Gastrocnemius medialis (tissue), 4 donors: ENCODE measurements at regions not wholly inside any gene's neighbourhood (a gene's known extent, or its start where the extent isn't known, plus 50 kb on each side); places are given as distances from the start of the nearest gene placed in this dataset.

ENCODE experiments used
- ATAC-seq, 2 donors: fragments of 150-250 bp; one replicate each; pipeline ENCODE4 v1.9.1; 2016
- DNase-seq, 2 donors: peaks; one replicate each; pipeline ENCODE4 v3.0.0-alpha.2; 2019
- H3K27ac ChIP-seq, 4 donors: fragments of 200-600 bp; sonication (generic); 1 replicate in 1 of 4; 2 replicates in 3 of 4; pipeline ENCODE4 v1.5.1; 2016 to 2018; ENCODE audit warnings: mild to moderate bottlenecking in 2 of 4, moderate library complexity in 1 of 4
- H3K27me3 ChIP-seq, 3 donors: fragments of 200-600 bp; sonication (generic) in 2 of 3; 1 replicate in 1 of 3; 2 replicates in 2 of 3; pipeline versions ENCODE4 v1.5.1 to v1.6.0; 2016 to 2019; ENCODE audit warnings: mild to moderate bottlenecking in 1 of 3, moderate library complexity in 1 of 3
- H3K36me3 ChIP-seq, 2 donors: fragments of 200-600 bp; sonication (generic) in 1 of 2; one replicate each; pipeline ENCODE4 v1.5.1; 2017 to 2018
- H3K4me1 ChIP-seq, 2 donors: fragments of 200-600 bp; sonication (generic) in 1 of 2; one replicate each; pipeline ENCODE4 v1.5.1; 2016 to 2017; ENCODE audit warnings: mild to moderate bottlenecking in 2 of 2
- H3K4me3 ChIP-seq, 4 donors: fragments of 200-600 bp; sonication (generic) in 3 of 4; 1 replicate in 1 of 4; 2 replicates in 3 of 4; pipeline ENCODE4 v1.5.1; 2016 to 2019; ENCODE audit warnings: mild to moderate bottlenecking in 2 of 4
- H3K9me3 ChIP-seq, 3 donors: fragments of 200-600 bp; sonication (generic) in 2 of 3; 1 replicate in 1 of 3; 2 replicates in 2 of 3; pipeline ENCODE4 v1.5.1; 2016 to 2019
- POLR2A ChIP-seq, 2 donors: fragments of 450-650 bp; IDR thresholded peaks; one replicate each; pipeline ENCODE4 v1.6.1; 2017; ENCODE audit warnings: antibody characterized with exemption in 2 of 2, mild to moderate bottlenecking in 2 of 2, moderate library complexity in 2 of 2
- in situ Hi-C, 4 donors: fragments of 200-750 bp; cut with MboI; loops; one replicate each; pipeline versions ENCODE4 v1.15.0 to v1.8.0; 2017; ENCODE audit warnings: low sequenced_read_pairs in 4 of 4
- intact Hi-C: fragments of 100-400 bp; cut with DNase I; formaldehyde crosslinking; loops from one replicate; pipeline ENCODE4 v1.15.1; 2023; ENCODE audit warnings: low total_unique reads
- TF ChIP-seq, protein P1 (sequence below), 5 experiments: fragments of 450-650 bp in 3 of 5; fragments of 200-600 bp in 2 of 5; sonication (generic) in 2 of 5; IDR thresholded peaks in 4 of 5; conservative IDR thresholded peaks in 1 of 5; 1 replicate in 4 of 5; 2 replicates in 1 of 5; pipeline ENCODE4 v1.5.1; 2016 to 2019; ENCODE audit warnings: antibody characterized with exemption in 5 of 5, mild to moderate bottlenecking in 3 of 5, moderate library complexity in 3 of 5

DNA sequence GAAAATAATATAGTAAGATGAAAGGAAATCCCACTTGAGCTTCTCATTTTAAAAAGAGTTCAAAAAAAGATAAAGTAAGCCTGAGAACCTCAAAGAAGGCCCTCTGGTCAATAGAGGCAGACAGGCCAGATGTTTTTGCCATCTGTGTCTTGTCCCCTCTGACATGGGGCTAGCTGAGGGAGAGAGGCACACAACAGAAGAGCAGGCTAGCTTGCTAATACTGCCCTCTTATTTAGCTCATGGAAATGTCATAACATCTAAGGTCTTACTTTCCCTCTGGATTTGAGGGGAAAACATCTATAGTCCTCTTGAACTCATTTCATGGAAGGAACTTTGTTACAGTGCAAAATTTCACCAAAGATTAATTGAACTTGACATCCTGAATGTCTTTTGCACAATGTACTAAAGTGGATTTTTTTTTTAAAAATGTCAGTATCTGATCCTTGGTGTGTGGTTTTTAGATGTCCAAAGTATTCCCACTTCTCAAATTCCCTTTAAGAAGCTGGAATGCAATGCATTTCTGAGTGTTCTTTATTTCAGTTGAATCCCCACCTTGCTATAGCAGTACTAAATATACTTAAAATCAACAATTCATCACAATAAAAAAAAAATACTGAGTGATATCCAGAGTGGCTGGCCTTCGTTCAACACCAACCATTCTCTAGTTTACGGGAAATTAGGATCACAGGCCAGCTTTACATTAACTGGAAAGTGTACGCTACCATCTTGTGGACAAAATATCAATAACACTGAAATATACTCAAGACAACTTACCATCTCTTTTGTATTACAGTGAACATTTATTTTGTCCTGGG is 176.7 kb downstream of the PAH start:
- Histone ChIP-seq H3K36me3 (no peaks in the 10 kb centered on the region), H3K27ac (no peak overlapping the region), H3K4me1 (no peaks in the 10 kb centered on the region), H3K9me3 (no peaks in the 10 kb centered on the region), H3K27me3 (no peaks in the 10 kb centered on the region), H3K4me3 (no peak overlapping the region)
- DNase-seq: no peak
- in situ Hi-C loops: no loop called here
- no peak for TF ChIP-seq POLR2A (IDR thresholded peaks at IDR 0.05)
- TF ChIP-seq, protein P1, sequence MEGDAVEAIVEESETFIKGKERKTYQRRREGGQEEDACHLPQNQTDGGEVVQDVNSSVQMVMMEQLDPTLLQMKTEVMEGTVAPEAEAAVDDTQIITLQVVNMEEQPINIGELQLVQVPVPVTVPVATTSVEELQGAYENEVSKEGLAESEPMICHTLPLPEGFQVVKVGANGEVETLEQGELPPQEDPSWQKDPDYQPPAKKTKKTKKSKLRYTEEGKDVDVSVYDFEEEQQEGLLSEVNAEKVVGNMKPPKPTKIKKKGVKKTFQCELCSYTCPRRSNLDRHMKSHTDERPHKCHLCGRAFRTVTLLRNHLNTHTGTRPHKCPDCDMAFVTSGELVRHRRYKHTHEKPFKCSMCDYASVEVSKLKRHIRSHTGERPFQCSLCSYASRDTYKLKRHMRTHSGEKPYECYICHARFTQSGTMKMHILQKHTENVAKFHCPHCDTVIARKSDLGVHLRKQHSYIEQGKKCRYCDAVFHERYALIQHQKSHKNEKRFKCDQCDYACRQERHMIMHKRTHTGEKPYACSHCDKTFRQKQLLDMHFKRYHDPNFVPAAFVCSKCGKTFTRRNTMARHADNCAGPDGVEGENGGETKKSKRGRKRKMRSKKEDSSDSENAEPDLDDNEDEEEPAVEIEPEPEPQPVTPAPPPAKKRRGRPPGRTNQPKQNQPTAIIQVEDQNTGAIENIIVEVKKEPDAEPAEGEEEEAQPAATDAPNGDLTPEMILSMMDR (IDR thresholded peaks at IDR 0.05 in 4 of 5, conservative IDR thresholded peaks at IDR 0.05 in 1 of 5): no peak
- ATAC-seq: no peak
- intact Hi-C loops: no loop called here

DNA sequence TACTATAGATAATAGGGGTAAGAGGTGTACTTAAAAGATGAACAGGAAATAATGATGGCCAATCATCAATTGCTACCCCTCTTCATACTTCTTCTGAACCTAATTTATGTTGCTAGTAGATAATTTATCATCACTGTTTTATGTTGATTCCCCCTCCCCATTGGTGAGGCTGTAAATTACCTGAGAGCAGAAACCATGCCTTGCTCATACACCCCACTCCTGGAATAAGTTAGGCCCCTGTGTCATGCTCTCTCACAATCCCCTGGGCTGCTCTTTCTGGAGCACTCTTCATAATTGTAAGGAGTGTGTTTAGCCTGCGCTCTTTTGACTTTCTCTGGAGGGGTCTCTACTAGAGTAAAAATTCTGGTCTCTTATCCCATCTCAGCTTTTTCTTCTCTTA is 180.7 kb downstream of the PAH start:
- TF ChIP-seq, protein P1 (IDR thresholded peaks at IDR 0.05 in 4 of 5, conservative IDR thresholded peaks at IDR 0.05 in 1 of 5): no peak
- no peak for TF ChIP-seq POLR2A (IDR thresholded peaks at IDR 0.05)
- no peak for ATAC-seq
- H3K4me3 ChIP-seq: no peak overlapping the region
- no peaks in the 10 kb centered on the region for H3K9me3 ChIP-seq
- H3K36me3 ChIP-seq: no peaks in the 10 kb centered on the region
- H3K27ac ChIP-seq: no peak overlapping the region
- no peak for DNase-seq
- no peaks in the 10 kb centered on the region for H3K4me1 ChIP-seq
- in situ Hi-C loops: no loop called here
- H3K27me3 ChIP-seq: no peaks in the 10 kb centered on the region
- intact Hi-C loops: no loop called here

DNA sequence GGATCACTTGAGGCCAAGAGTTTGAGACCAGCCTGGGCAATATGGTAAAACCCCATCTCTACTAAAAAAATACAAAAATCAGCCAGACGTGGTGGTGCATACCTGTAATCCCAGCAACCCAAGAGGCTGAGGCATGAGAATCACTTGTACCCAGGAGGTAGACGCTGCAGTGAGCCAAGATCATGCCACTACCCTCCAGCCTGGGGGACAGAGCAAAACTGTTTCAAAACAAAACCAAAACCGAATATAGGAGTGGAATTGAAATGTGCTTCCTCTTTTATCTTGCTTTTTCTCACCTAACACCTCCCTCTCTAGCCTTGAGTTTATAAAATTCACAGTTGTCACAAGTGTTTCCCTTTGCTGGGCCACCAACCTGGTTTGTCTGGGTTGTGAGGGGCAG is 181.9 kb downstream of the PAH start:
- Histone ChIP-seq H3K27ac (no peak overlapping the region), H3K4me1 (no peaks in the 10 kb centered on the region), H3K27me3 (no peaks in the 10 kb centered on the region), H3K9me3 (no peaks in the 10 kb centered on the region), H3K36me3 (no peaks in the 10 kb centered on the region), H3K4me3 (no peak overlapping the region)
- intact Hi-C loops: no loop called here
- ATAC-seq: no peak
- TF ChIP-seq, protein P1 (IDR thresholded peaks at IDR 0.05 in 4 of 5, conservative IDR thresholded peaks at IDR 0.05 in 1 of 5): no peak
- no peak for TF ChIP-seq POLR2A (IDR thresholded peaks at IDR 0.05)
- in situ Hi-C loops: no loop called here
- no peak for DNase-seq

DNA sequence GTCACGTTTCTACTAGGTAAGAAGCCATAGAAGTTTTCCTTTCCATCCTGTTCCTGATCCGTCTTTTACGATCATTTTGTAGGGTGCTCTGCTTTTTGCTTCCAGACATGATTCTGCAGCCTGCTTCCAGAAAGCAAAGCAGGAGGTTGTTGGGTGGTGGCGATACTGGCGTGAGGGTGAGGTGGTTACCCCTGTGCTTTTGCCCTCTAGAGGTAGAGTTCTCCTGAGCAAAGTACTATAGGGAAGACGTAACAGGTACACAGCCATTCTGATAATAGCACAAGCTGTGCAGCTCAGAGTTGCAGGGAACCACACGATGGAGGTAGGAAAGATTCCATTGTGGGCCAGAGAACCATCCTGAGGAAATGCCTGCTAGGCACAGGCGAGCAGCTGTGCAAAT is 186.0 kb downstream of the PAH start:
- no peak for ATAC-seq

More for the DNA sequence above, 186.0 kb downstream of the PAH start:
- Histone ChIP-seq H3K36me3 (no peaks in the 10 kb centered on the region), H3K27ac (no peak overlapping the region), H3K27me3 (no peaks in the 10 kb centered on the region), H3K9me3 (no peaks in the 10 kb centered on the region), H3K4me3 (no peak overlapping the region), H3K4me1 (no peaks in the 10 kb centered on the region)
- intact Hi-C loops (no loop called here), in situ Hi-C loops (no loop called here)
- TF ChIP-seq, protein P1 (IDR thresholded peaks at IDR 0.05 in 4 of 5, conservative IDR thresholded peaks at IDR 0.05 in 1 of 5): no peak
- DNase-seq: no peak
